ENCODE measurements at regions not wholly inside any gene's neighbourhood (a gene's known extent, or its start where the extent isn't known, plus 50 kb on each side); places are given as distances from the start of the nearest gene placed in this dataset.

DNA sequence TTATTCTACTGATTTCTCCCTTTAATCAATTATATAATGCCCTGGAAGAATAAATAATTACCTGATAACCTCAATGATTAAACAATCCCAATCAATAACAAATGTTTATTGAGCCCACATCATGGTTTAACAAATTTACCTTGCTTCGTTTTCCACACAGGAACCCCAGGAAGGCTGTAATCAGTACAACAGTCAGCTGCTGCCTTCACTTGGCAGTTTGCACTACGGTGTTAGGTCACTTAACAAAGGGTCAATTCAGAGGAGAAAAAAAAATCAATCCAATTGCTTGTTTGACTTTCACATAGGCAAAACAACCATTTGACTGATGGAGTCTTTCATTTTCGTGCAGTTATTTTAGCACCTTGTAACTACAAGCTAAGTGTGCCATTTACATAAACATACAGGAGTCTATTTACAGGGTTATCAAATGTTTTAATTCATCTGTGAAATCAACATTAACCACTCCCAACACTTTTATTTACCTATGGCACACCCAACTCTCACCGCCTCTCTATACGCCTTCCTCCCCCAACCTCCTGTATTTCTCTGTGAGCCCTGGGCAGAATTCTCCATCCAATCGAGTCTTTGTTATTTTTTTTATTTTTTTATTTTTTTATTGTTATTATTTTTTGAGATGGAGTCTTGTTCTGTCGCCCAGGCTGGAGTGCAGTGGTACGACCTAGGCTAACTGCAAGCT lies 140.4 kb upstream of the TAB2 start:
- no peaks in the 10 kb centered on the region for H3K27me3 ChIP-seq (ENCODE audit: insufficient read depth, low read depth, severe bottlenecking)
- no peak overlapping the region for H3K27ac ChIP-seq
- H3K9me3 ChIP-seq (ENCODE audit: severe bottlenecking): peaks cover 6% of the 10 kb centered on the region
- H3K4me3 ChIP-seq (ENCODE audit: low read depth, low read length): no peak overlapping the region
- no peak for DNase-seq
- TF ChIP-seq CTCF (IDR thresholded peaks at IDR 0.05; ENCODE audit: low read depth, low read length): no peak
- H3K36me3 ChIP-seq: no peaks in the 10 kb centered on the region

DNA sequence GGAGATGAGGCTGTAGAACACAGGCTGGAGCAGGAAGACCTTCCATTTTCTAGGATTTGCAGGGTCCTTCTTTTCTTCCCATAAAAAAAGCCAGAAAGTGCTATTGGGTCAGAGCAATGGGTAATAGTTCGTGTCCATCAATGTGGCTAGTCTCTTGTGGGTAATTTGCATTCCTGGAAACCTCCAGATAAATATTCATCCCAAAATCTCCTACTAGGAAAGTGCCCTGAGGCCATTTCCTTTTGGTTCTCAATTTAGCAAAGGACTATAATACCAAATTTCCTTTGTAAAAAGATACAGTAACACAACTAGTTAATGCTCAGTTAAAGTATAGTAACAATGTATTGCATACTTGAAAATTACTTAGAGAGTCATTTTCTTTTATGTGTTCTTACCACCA lies 138.1 kb upstream of the TAB2 start:
- H3K27ac ChIP-seq: no peak overlapping the region
- H3K36me3 ChIP-seq: no peaks in the 10 kb centered on the region
- no peak for TF ChIP-seq CTCF (IDR thresholded peaks at IDR 0.05; ENCODE audit: low read depth, low read length)
- H3K27me3 ChIP-seq (ENCODE audit: insufficient read depth, low read depth, severe bottlenecking): no peaks in the 10 kb centered on the region
- no peak overlapping the region for H3K4me3 ChIP-seq (ENCODE audit: low read depth, low read length)
- peaks cover 6% of the 10 kb centered on the region for H3K9me3 ChIP-seq (ENCODE audit: severe bottlenecking)
- no peak for DNase-seq

- Histone ChIP-seq H3K9me3 (ENCODE audit: severe bottlenecking) (peaks cover 3% of the 10 kb centered on the region), H3K27me3 (ENCODE audit: insufficient read depth, low read depth, severe bottlenecking) (no peaks in the 10 kb centered on the region), H3K36me3 (no peaks in the 10 kb centered on the region), H3K27ac (no peak overlapping the region), H3K4me3 (ENCODE audit: low read depth, low read length) (no peak overlapping the region)
- DNase-seq: no peak
- no peak for TF ChIP-seq CTCF (IDR thresholded peaks at IDR 0.05; ENCODE audit: low read depth, low read length)
Observed at GRCh38 chr6:149181304-149181703, 136.2 kb upstream of the TAB2 start.

- no peak overlapping the region for H3K4me3 ChIP-seq (ENCODE audit: low read depth, low read length)
- no peak overlapping the region for H3K27ac ChIP-seq
- DNase-seq: no peak
- no peaks in the 10 kb centered on the region for H3K27me3 ChIP-seq (ENCODE audit: insufficient read depth, low read depth, severe bottlenecking)
- no peaks in the 10 kb centered on the region for H3K9me3 ChIP-seq (ENCODE audit: severe bottlenecking)
- no peaks in the 10 kb centered on the region for H3K36me3 ChIP-seq
- no peak for TF ChIP-seq CTCF (IDR thresholded peaks at IDR 0.05; ENCODE audit: low read depth, low read length)
Observed at GRCh38 chr6:149182262-149182661, 135.2 kb upstream of the TAB2 start.

GRCh38 chr6:149184523-149184922 lies 133.0 kb upstream of the TAB2 start:
- no peaks in the 10 kb centered on the region for H3K36me3 ChIP-seq
- DNase-seq: no peak
- no peak overlapping the region for H3K27ac ChIP-seq
- no peaks in the 10 kb centered on the region for H3K9me3 ChIP-seq (ENCODE audit: severe bottlenecking)
- no peaks in the 10 kb centered on the region for H3K27me3 ChIP-seq (ENCODE audit: insufficient read depth, low read depth, severe bottlenecking)
- no peak overlapping the region for H3K4me3 ChIP-seq (ENCODE audit: low read depth, low read length)
- TF ChIP-seq CTCF (IDR thresholded peaks at IDR 0.05; ENCODE audit: low read depth, low read length): no peak

- DNase-seq: no peak
- Histone ChIP-seq H3K9me3 (ENCODE audit: severe bottlenecking) (no peaks in the 10 kb centered on the region), H3K27ac (no peak overlapping the region), H3K36me3 (no peaks in the 10 kb centered on the region), H3K4me3 (ENCODE audit: low read depth, low read length) (no peak overlapping the region), H3K27me3 (ENCODE audit: insufficient read depth, low read depth, severe bottlenecking) (no peaks in the 10 kb centered on the region)
- TF ChIP-seq CTCF (IDR thresholded peaks at IDR 0.05; ENCODE audit: low read depth, low read length): no peak
Observed at GRCh38 chr6:149185799-149186357, 131.6 kb upstream of the TAB2 start.

All from WERI-Rb-1 (cell line).